Stimulated activated CD4-positive, alpha-beta T cell treated with anti-CD3 and anti-CD28 coated beads, Interleukin-2, amount 100 ng/mL, for 24 hours (primary cell): ENCODE measurements at regions not wholly inside any gene's neighbourhood (a gene's known extent, or its start where the extent isn't known, plus 50 kb on each side); places are given as distances from the start of the nearest gene placed in this dataset.
"Not testable (repeated sequence)": the region's sequence is repeated elsewhere in the genome, so short reads cannot be mapped to it uniquely, and the experiment has no call there.

ENCODE experiments used
- DNase-seq, 2 donors: peaks; one replicate each; pipeline ENCODE4 v3.0.0-alpha.2; 2020

GRCh38 chr15:30845536-30845935 lies 58.2 kb upstream of the FAN1 start:
- not testable (repeated sequence) for DNase-seq
